ENCODE measurements at regions not wholly inside any gene's neighbourhood (a gene's known extent, or its start where the extent isn't known, plus 50 kb on each side); places are given as distances from the start of the nearest gene placed in this dataset.

DNA sequence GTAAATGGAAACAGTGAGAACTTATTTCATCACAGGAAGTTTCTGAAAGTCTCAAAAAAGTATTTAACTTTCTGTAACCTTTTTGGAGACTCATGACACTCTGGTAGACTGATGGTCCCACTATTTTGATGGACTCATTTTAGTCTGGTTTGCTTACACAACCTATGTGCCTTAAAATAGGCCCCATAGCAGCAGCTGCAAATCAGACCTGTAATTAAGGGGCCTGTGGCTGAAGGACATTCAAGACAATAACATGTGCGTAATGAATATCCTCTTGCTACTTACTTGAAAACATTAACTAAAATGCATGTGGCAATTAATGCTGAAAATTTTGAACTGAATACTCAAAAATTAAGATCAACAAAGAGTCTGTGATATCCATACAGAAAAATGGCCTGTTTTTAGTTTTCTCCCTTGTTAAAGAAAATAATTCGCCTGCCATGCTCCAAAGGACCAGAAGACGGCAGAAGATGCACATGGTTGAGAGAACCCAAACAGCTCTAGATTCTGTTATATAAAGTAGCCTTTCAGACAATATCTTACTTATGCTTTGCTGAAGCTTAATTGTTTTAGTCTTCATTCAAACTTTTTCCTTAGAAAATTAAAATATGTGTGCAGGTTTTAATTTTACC, 568.5 kb downstream of the KCNA4 start:
- no peak for DNase-seq
- Histone ChIP-seq H3K27ac (ENCODE audit: low read depth in 2 of 2, low read length in 1 of 2) (no peak overlapping the region), H2AFZ (ENCODE audit: low read depth) (no peak overlapping the region), H3K4me2 (no peak overlapping the region), H3K9me2 (no peaks in the 10 kb centered on the region), H3K9me3 (no peaks in the 10 kb centered on the region), H3K9ac (no peak overlapping the region), H3F3A (replicated peaks; ENCODE audit: insufficient read depth) (peaks cover 13% of the 10 kb centered on the region), H3K27me3 (ENCODE audit: insufficient read depth) (no peaks in the 10 kb centered on the region), H3K4me3 (ENCODE audit: low read depth in 2 of 2, low read length in 1 of 2) (peak overlapping the region in 1 of 2 experiments; percentile 7; a peak in 1 of 4 replicates), H3K36me3 (replicated peaks in 1 of 2; ENCODE audit: control insufficient read depth in 1 of 2, insufficient read depth in 2 of 2, low read length in 1 of 2) (no peaks in the 10 kb centered on the region), H4K20me1 (ENCODE audit: insufficient read depth) (no peaks in the 10 kb centered on the region), H3K4me1 (ENCODE audit: control insufficient read depth in 1 of 2, insufficient read depth in 2 of 2, low read depth in 1 of 2, low read length in 1 of 2) (peaks cover 0 to 8% of the 10 kb centered on the region in 2 experiments; a peak in 2 of 4 replicates), H3K79me2 (ENCODE audit: insufficient read depth) (no peaks in the 10 kb centered on the region)
- ChIA-PET CTCF (interaction anchor here (0.7 to 1.7 kb wide), 6 partner anchors 9 to 694 kb away, joined by 3 to 13 read pairs (median 3); no protein-coding TSS in a partner anchor), POLR2A (no interaction called here)
- WGBS (ENCODE audit: low lambda C conversion rate): 20% methylated on average over 3 of the region's 3 CpGs
- TF ChIP-seq ZBTB33 (IDR thresholded peaks at IDR 0.05; ENCODE audit: borderline replicate concordance, low read depth) (no peak), SMC3 (IDR thresholded peaks at IDR 0.05; ENCODE audit: low read depth, low read length) (peak; percentile 37), NFIC (IDR thresholded peaks at IDR 0.05; ENCODE audit: borderline replicate concordance) (no peak), TCF12 (IDR thresholded peaks at IDR 0.05) (no peak), RAD21 (IDR thresholded peaks at IDR 0.05; ENCODE audit: low read length) (peak; percentile 64), FOXM1 (IDR thresholded peaks at IDR 0.05; ENCODE audit: low read depth) (no peak), CTCF (IDR thresholded peaks at IDR 0.05) (peak; percentile 65)

GRCh38 chr11:29447821-29448220, 569.0 kb downstream of the KCNA4 start:
- Histone ChIP-seq H4K20me1 (ENCODE audit: insufficient read depth) (no peaks in the 10 kb centered on the region), H3K36me3 (replicated peaks in 1 of 2; ENCODE audit: control insufficient read depth in 1 of 2, insufficient read depth in 2 of 2, low read length in 1 of 2) (no peaks in the 10 kb centered on the region), H3K27ac (ENCODE audit: low read depth in 2 of 2, low read length in 1 of 2) (no peak overlapping the region), H3K4me1 (ENCODE audit: control insufficient read depth in 1 of 2, insufficient read depth in 2 of 2, low read depth in 1 of 2, low read length in 1 of 2) (peaks cover 0 to 8% of the 10 kb centered on the region in 2 experiments; a peak in 2 of 4 replicates), H3F3A (replicated peaks; ENCODE audit: insufficient read depth) (peaks cover 13% of the 10 kb centered on the region), H3K4me2 (no peak overlapping the region), H3K79me2 (ENCODE audit: insufficient read depth) (no peaks in the 10 kb centered on the region), H3K9me3 (no peaks in the 10 kb centered on the region), H3K4me3 (ENCODE audit: low read depth in 2 of 2, low read length in 1 of 2) (no peak overlapping the region), H3K9me2 (no peaks in the 10 kb centered on the region), H3K27me3 (ENCODE audit: insufficient read depth) (no peaks in the 10 kb centered on the region), H2AFZ (ENCODE audit: low read depth) (no peak overlapping the region), H3K9ac (no peak overlapping the region)
- WGBS (ENCODE audit: low lambda C conversion rate): 7% methylated on average over 1 of the region's 1 CpG
- ChIA-PET POLR2A (no interaction called here), CTCF (interaction anchor here (0.8 to 1.7 kb wide), 3 partner anchors 27 to 695 kb away, joined by 3 to 13 read pairs (median 5); no protein-coding TSS in a partner anchor)
- DNase-seq: no peak
- TF ChIP-seq SMC3 (IDR thresholded peaks at IDR 0.05; ENCODE audit: low read depth, low read length): no peak
- TF ChIP-seq ELF1 (IDR thresholded peaks at IDR 0.05): no peak
- no peak for TF ChIP-seq MXI1 (IDR thresholded peaks at IDR 0.05; ENCODE audit: low read depth, low read length)
- TF ChIP-seq TEAD4 (IDR thresholded peaks at IDR 0.05; ENCODE audit: borderline replicate concordance, insufficient read depth): no peak
- TF ChIP-seq RCOR1 (IDR thresholded peaks at IDR 0.05; ENCODE audit: low read length): no peak
- TF ChIP-seq USF1 (IDR thresholded peaks at IDR 0.05; ENCODE audit: borderline replicate concordance, low read depth): no peak
- no peak for TF ChIP-seq FOSL2 (IDR thresholded peaks at IDR 0.05; ENCODE audit: borderline replicate concordance, low read depth)
- TF ChIP-seq, protein P1, sequence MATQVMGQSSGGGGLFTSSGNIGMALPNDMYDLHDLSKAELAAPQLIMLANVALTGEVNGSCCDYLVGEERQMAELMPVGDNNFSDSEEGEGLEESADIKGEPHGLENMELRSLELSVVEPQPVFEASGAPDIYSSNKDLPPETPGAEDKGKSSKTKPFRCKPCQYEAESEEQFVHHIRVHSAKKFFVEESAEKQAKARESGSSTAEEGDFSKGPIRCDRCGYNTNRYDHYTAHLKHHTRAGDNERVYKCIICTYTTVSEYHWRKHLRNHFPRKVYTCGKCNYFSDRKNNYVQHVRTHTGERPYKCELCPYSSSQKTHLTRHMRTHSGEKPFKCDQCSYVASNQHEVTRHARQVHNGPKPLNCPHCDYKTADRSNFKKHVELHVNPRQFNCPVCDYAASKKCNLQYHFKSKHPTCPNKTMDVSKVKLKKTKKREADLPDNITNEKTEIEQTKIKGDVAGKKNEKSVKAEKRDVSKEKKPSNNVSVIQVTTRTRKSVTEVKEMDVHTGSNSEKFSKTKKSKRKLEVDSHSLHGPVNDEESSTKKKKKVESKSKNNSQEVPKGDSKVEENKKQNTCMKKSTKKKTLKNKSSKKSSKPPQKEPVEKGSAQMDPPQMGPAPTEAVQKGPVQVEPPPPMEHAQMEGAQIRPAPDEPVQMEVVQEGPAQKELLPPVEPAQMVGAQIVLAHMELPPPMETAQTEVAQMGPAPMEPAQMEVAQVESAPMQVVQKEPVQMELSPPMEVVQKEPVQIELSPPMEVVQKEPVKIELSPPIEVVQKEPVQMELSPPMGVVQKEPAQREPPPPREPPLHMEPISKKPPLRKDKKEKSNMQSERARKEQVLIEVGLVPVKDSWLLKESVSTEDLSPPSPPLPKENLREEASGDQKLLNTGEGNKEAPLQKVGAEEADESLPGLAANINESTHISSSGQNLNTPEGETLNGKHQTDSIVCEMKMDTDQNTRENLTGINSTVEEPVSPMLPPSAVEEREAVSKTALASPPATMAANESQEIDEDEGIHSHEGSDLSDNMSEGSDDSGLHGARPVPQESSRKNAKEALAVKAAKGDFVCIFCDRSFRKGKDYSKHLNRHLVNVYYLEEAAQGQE (IDR thresholded peaks at IDR 0.05; ENCODE audit: low read depth, low read length): no peak
- TF ChIP-seq TAF1 (IDR thresholded peaks at IDR 0.05; ENCODE audit: borderline replicate concordance, low read depth, low read length): no peak
- no peak for TF ChIP-seq JUND (IDR thresholded peaks at IDR 0.05)
- no peak for TF ChIP-seq NRF1 (IDR thresholded peaks at IDR 0.05; ENCODE audit: low read depth, low read length)
- no peak for TF ChIP-seq RFX5 (IDR thresholded peaks at IDR 0.05; ENCODE audit: low read length)
- no peak for TF ChIP-seq GATA2 (CRISPR knock-in tag; IDR thresholded peaks at IDR 0.05)
- TF ChIP-seq POLR2AphosphoS5 (IDR thresholded peaks at IDR 0.05; ENCODE audit: low read depth, low read length): no peak
- no peak for TF ChIP-seq RAD21 (IDR thresholded peaks at IDR 0.05; ENCODE audit: low read length)
